ENCODE measurements at regions not wholly inside any gene's neighbourhood (a gene's known extent, or its start where the extent isn't known, plus 50 kb on each side); places are given as distances from the start of the nearest gene placed in this dataset.
"Not testable (repeated sequence)": the region's sequence is repeated elsewhere in the genome, so short reads cannot be mapped to it uniquely, and the experiment has no call there.

GRCh38 chr1:194080826-194081225 lies 894.4 kb upstream of the B3GALT2 start:
- DNase-seq = no peak

- no peak for DNase-seq
Observed at GRCh38 chr1:194078765-194079164, 892.4 kb upstream of the B3GALT2 start.

GRCh38 chr1:194076646-194077045 lies 890.2 kb upstream of the B3GALT2 start:
- no peak for DNase-seq

DNA sequence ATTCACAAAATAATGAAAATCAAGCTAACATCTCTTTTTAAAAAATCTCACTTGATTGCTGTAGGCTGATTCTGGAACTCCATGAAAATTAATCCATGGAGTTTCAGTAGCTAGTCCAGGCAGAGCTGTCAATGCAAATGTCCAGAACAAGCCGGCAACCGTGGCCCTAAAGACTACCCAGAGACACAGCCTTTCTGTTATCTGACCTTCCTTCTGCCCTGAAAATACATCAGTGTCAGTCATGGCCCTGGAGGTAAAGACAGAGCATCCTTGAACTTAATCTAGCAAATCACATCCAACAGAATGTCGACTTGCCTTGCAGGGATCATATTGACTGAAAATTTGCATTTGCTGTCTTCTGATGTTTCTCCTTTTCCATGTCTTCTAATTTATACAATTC lies 887.4 kb upstream of the B3GALT2 start:
- DNase-seq = no peak

DNA sequence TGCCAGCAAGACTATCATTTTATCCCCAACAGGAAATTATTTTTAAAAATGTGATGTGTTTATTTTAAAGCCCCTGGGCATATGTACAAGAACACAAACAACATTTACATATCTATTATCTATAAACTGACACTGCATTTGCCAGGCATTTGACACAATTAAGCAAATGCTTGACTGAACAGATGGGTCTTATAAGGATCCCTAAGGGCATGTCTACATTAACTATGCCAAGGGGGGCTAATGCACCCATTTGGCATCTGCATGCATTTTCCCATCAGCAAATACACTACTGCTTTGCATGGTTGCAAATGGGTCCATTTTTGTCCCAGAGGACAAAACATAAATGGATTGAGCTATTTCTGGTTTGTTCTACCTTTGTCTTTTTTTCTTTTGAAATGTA lies 884.8 kb upstream of the B3GALT2 start:
- DNase-seq = no peak

GRCh38 chr1:194069831-194070218 lies 883.4 kb upstream of the B3GALT2 start:
- DNase-seq = no peak

- DNase-seq = no peak
Observed at GRCh38 chr1:194069168-194069830, 882.9 kb upstream of the B3GALT2 start.

DNA sequence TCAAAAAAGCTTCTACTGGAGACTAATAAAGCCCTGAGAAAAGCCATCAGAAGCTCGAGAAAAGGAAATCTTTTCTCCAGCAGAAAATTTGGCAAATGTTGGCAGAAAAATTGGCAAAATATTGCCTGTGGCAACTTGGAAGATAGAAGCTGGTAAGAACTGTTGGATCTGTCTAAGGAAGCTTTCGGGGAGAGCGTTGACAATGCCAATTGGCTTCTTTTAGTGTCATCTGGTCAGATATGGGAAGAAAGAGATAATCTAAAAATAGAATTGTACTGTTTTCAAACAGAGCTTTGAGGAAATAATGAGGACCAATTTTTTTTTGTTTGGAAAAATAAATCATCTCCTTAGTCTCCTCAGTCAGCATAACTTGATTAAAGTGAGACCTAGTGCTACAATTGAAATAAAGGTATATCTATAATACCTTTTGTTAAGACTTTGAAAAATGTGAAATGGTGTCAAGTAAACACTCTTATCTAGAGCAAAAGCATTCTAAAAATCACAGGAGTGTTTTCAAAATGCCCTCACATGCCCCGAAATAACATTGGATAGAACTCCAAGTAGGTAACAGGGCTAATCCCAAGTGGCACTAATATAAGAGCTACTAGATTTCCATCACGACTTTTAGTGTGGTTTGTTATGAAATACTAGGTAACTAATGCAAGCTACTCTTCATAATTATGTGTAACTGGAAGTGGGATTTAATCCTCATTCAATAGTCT lies 882.2 kb upstream of the B3GALT2 start:
- DNase-seq = no peak

DNA sequence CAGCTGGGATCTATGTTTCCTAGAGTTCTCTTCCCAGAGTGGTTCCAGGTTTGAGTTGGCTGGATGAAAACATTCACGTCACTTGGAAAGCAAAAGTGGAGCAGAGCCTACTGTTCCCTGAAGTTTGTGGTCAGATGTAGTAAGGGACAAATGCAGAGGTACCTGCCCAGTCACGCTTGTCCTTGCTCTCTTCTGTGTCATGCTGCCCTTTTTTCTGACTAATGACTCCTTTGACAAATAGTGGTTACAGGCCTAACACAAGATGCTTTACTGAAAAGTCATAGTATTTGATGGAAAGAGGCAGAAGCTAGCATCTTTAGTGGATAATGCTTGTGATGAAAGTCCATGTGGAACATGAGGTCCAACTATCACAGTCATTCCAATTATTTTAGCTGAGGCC lies 881.4 kb upstream of the B3GALT2 start:
- no peak for DNase-seq

DNA sequence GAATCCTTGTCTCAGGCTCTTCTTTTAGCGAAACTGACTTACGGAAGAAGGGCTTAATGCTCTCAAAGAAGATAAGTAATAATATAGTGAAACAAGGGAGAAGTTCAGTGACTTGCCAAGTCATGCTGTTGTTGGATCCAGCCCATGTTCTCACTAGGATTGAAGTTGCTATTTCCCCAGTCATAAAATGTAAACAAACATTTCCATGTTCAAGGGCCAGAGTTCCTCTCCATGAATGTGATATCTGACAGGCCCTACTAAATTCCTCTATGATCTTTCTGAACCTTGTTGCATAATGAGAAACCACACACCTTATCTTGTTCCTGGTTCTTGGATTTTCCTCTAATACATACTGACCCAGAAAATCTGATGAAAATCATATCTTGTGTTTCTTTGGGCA lies 876.5 kb upstream of the B3GALT2 start:
- no peak for DNase-seq

DNA sequence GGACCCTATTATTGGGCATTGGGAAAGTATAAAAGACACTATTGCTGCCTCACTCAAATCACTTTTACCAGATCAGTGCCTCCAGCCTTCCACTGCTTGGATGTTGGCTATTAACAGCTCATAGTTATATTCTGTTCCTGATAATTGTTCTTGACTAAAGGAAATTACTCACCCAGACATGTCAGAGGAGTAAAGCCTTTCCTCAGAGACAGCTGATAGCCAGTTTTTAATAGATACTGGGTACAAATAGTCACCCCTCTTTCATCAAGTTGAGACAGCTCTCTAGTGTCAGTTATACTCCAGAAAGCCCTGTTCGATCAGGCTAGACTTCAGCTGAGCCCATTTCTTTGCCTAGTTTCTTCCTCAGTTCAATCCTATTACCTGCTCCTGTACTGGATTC lies 876.1 kb upstream of the B3GALT2 start:
- no peak for DNase-seq

- no peak for DNase-seq
Observed at GRCh38 chr1:194060481-194060880, 874.1 kb upstream of the B3GALT2 start.

DNA sequence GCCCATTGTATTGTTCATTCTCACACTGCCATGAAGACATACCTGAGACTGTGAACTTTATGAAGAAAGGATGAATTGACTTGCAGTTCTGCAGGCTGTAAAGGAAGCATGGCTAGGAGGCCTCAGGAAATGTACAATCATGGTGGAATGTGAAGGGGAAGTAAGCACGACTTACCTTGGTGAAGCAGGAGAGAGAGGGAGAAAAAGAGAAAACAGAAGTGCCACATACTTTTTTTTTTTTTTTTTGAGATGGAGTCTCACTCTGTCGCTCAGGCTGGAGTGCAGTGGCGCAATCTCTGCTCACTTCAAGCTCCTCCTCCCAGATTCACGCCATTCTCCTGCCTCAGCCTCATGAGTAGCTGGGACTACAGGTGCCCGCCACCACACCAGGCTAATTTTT lies 871.9 kb upstream of the B3GALT2 start:
- DNase-seq = not testable (repeated sequence)

GRCh38 chr1:194056169-194056568 lies 869.8 kb upstream of the B3GALT2 start:
- DNase-seq = no peak

DNA sequence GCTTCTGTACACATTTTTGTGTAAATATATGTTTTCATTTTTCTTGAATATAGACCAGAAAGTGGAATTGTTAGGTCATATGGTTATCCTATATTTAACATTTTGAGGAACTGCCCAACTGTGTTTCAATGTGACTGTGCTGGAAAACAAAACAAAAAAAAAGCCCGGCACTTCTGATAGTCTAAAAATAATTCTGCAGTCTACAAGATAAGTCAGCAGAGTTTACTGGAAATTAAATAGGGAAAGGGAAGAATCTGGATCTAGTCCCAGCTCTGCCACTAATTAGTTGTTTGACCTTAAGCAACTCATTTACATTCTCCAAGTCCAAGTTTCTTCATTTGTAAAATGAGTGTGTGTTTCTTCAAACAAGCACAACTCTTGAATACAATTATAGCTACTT lies 869.1 kb upstream of the B3GALT2 start:
- DNase-seq = no peak

DNA sequence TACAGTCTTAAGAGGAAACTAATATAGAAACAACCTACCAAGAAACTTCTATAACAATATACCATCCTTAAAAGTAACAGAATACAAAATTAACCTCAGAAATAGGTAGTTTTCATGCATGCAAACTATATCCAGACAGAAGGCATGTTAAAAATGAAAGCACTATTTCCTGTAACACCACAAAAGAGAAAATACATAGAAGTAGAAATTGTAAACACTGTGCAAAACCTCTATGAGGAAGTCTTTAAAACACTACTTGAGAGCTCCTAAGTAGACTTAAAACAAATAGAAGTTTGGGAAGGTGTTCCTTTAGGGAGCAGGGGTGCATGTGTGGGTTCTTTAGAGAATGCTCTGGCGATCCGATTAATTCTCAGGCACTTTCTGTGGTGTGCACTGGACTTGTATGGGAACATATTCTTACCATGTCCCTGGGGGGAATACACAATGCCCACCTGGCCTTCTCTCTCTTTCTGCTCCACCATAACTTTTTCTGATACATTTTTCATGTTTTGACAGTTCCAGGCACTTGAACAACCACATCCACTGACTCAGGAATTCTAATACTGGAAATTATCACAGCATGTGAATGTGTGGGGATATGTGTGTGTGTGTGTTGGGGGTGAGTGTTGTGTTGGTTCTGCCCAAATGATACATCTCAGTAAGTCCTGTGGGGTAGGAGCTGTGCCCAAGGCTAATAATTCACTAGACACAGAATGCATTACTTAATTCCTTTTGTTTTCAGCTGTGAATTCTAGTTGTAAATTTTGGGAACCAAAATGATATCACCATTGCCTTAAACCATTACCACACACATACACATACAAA lies 866.3 kb upstream of the B3GALT2 start:
- DNase-seq = no peak

DNA sequence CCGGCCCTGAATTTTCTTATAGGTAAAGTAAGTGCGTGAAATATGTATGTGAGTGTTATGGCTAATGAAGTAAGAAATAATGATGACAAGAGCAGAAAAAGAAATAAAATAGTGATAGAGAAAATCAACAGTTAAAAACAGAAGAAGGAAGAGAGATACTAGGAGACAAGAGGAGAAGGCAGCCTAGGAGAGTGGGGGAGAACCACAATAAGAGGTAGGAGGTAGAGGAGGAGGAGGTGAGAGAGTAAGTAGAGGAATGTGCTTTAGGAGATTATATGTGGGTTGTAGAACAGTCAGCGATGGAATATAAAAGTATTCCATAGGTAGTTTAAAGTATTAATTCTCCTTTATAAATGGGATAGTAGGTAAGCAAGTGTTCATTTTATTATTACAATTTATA lies 861.5 kb upstream of the B3GALT2 start:
- DNase-seq = no peak

DNA sequence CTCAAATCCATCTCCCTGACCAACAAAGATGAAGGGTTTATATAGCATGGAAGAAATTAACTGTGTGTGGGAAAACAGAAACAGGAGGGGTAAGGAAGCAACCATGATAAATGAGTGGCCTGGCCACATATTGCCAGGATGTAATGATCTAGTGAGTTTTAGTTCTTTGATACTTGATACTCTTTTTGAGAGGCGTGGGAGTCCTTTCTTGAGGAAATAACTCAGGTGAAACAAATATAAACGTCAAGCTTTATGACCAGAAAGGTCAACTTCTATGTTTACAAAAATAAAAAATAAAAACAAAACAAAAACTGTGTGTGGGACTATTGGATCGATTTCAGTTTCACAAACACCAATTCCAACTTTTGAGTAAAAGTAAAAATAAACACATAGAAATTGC lies 860.8 kb upstream of the B3GALT2 start:
- no peak for DNase-seq

DNA sequence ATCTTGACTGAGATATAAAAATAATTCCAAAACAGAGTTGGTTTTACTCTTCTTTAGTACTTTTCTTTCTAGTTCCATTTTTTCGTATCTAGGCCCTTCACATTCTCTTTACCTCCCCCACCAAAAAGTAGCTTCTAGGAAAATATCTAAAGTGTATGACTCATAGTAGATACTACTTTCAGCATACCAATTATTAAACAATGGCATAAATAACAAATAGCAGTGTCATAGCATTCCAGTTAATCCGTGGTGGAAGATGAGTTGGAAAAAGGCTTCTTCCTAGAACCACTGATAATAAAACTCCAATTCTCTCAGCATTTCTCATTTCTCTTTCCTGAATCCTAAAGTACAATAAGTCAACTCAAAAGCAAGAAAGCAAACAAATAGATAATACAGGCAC lies 859.0 kb upstream of the B3GALT2 start:
- DNase-seq = no peak

- DNase-seq = no peak
Observed at GRCh38 chr1:194044892-194045291, 858.5 kb upstream of the B3GALT2 start.

- DNase-seq = no peak
Observed at GRCh38 chr1:194043984-194044755, 857.8 kb upstream of the B3GALT2 start.

- DNase-seq = no peak
Observed at GRCh38 chr1:194042736-194043135, 856.3 kb upstream of the B3GALT2 start.

GRCh38 chr1:194040496-194040895 lies 854.1 kb upstream of the B3GALT2 start:
- no peak for DNase-seq

All from stimulated activated CD4-positive, alpha-beta T cell treated with anti-CD3 and anti-CD28 coated beads, Interleukin-4, amount 100 ng/mL, for 24 hours (primary cell).